Left ventricle myocardium inferior (tissue), 1 donor: ENCODE measurements at regions not wholly inside any gene's neighbourhood (a gene's known extent, or its start where the extent isn't known, plus 50 kb on each side); places are given as distances from the start of the nearest gene placed in this dataset.
"Not testable (repeated sequence)": the region's sequence is repeated elsewhere in the genome, so short reads cannot be mapped to it uniquely, and the experiment has no call there.

Source experiments
- DNase-seq: peaks from one replicate; pipeline ENCODE4 v3.0.0-alpha.2; 2020
- H3K27ac ChIP-seq: fragments of 200-600 bp; replicated peaks from 2 replicates; pipeline ENCODE4 v1.8.0; 2021
- H3K27me3 ChIP-seq: fragments of 200-600 bp; 2 replicates; pipeline ENCODE4 v1.8.0; 2021; ENCODE audit warnings: low read depth
- H3K36me3 ChIP-seq: fragments of 200-600 bp; 2 replicates; pipeline ENCODE4 v1.8.0; 2021
- H3K4me1 ChIP-seq: fragments of 200-600 bp; 2 replicates; pipeline ENCODE4 v1.8.0; 2021
- H3K4me3 ChIP-seq: fragments of 200-600 bp; 2 replicates; pipeline ENCODE4 v1.8.0; 2021; ENCODE audit warnings: mild to moderate bottlenecking, moderate library complexity
- H3K9me3 ChIP-seq: fragments of 200-600 bp; replicated peaks from 2 replicates; pipeline ENCODE4 v1.8.0; 2021
- intact Hi-C: fragments of 100-400 bp; cut with micrococcal nuclease; formaldehyde crosslinking; loops from one replicate; pipeline ENCODE4 v1.11.0; 2022
- TF ChIP-seq, protein P1 (sequence below): fragments of 200-600 bp; IDR thresholded peaks from 2 replicates; pipeline ENCODE4 v1.8.0; 2021; ENCODE audit warnings: antibody characterized with exemption, mild to moderate bottlenecking, borderline replicate concordance
- donor health status: DM: no; HTN: yes; CAD: no; lungs with severe emphysema.

- H3K4me1 ChIP-seq: no peaks in the 10 kb centered on the region
- no peaks in the 10 kb centered on the region for H3K36me3 ChIP-seq
- no peaks in the 10 kb centered on the region for H3K9me3 ChIP-seq
- no peaks in the 10 kb centered on the region for H3K27me3 ChIP-seq
- TF ChIP-seq, protein P1, sequence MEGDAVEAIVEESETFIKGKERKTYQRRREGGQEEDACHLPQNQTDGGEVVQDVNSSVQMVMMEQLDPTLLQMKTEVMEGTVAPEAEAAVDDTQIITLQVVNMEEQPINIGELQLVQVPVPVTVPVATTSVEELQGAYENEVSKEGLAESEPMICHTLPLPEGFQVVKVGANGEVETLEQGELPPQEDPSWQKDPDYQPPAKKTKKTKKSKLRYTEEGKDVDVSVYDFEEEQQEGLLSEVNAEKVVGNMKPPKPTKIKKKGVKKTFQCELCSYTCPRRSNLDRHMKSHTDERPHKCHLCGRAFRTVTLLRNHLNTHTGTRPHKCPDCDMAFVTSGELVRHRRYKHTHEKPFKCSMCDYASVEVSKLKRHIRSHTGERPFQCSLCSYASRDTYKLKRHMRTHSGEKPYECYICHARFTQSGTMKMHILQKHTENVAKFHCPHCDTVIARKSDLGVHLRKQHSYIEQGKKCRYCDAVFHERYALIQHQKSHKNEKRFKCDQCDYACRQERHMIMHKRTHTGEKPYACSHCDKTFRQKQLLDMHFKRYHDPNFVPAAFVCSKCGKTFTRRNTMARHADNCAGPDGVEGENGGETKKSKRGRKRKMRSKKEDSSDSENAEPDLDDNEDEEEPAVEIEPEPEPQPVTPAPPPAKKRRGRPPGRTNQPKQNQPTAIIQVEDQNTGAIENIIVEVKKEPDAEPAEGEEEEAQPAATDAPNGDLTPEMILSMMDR: no peak
- no peak for DNase-seq
- no peak overlapping the region for H3K4me3 ChIP-seq
- intact Hi-C loops: no loop called here
- no peak overlapping the region for H3K27ac ChIP-seq
Measured at GRCh38 chr4:79247695-79248394, 78.0 kb downstream of the NAA11 start.

DNA sequence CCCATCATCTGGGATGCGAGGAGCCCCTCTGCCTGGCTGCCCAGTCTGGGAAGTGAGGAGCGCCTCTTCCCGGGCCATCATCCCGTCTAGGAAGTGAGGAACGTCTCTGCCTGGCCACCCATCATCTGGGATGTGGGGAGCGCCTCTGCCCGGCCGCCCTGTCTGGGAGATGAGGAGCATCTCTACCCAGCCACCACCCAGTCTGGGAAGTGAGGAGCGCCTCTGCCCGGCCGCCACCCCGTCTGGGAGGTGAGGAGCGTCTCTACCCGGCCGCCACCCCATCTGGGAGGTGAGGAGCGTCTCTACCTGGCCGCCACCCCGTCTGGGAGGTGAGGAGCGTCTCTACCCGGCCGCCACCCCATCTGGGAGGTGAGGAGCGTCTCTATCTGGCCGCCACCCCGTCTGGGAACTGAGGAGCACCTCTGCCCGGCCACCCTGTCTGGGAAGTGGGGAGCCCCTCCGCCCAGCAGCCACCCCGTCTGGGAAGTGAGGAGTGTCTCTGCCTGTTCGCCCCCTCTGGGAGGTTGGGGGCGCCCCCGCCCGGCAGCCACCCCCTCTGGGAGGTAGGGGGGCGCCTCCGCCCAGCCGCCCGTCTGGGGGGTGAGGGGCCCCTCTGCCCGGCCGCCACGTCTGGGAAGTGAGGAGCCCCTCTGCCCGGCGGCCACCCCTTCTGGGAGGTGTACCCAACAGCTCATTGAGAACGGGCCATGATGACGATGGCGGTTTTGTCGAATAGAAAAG, 80.5 kb downstream of the NAA11 start:
- H3K27me3 ChIP-seq, H3K27ac ChIP-seq, intact Hi-C loops, H3K36me3 ChIP-seq, H3K4me3 ChIP-seq, DNase-seq, H3K4me1 ChIP-seq, H3K9me3 ChIP-seq: not testable (repeated sequence)

GRCh38 chr4:79241846-79242245, 84.0 kb downstream of the NAA11 start:
- H3K4me3 ChIP-seq: no peak overlapping the region
- no peaks in the 10 kb centered on the region for H3K27me3 ChIP-seq
- intact Hi-C loops: no loop called here
- H3K36me3 ChIP-seq: no peaks in the 10 kb centered on the region
- H3K9me3 ChIP-seq: no peaks in the 10 kb centered on the region
- TF ChIP-seq, protein P1: no peak
- H3K4me1 ChIP-seq: no peaks in the 10 kb centered on the region
- H3K27ac ChIP-seq: no peak overlapping the region
- DNase-seq: no peak

GRCh38 chr4:79237851-79238250, 88.0 kb downstream of the NAA11 start:
- H3K4me3 ChIP-seq: no peak overlapping the region
- H3K9me3 ChIP-seq: no peaks in the 10 kb centered on the region
- no peaks in the 10 kb centered on the region for H3K36me3 ChIP-seq
- no peak overlapping the region for H3K27ac ChIP-seq
- TF ChIP-seq, protein P1: no peak
- no peaks in the 10 kb centered on the region for H3K4me1 ChIP-seq
- H3K27me3 ChIP-seq: no peaks in the 10 kb centered on the region
- no peak for DNase-seq
- intact Hi-C loops: no loop called here

DNA sequence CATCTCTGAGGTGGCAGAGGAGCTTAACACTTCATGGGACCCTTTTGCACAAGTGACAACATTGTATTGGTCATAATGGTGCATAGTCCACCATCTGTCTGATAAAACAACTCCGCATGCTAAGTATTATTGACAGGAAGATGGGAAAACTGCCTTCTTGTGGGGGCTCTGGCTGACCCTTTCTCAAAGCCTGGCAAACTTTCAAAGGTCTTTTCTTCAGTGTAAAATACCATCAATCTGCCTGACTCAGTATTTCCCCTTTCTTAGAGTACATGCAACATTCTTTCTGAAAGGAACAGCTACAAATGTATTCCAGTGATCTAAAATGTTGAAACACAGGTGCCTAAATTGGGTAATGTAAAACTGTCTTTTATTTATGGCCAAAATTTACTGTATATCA, 89.1 kb downstream of the NAA11 start:
- intact Hi-C loops: no loop called here
- no peak overlapping the region for H3K4me3 ChIP-seq
- H3K36me3 ChIP-seq: no peaks in the 10 kb centered on the region
- H3K27ac ChIP-seq: no peak overlapping the region
- H3K9me3 ChIP-seq: no peaks in the 10 kb centered on the region
- no peaks in the 10 kb centered on the region for H3K4me1 ChIP-seq
- TF ChIP-seq, protein P1: no peak
- no peaks in the 10 kb centered on the region for H3K27me3 ChIP-seq
- DNase-seq: no peak

DNA sequence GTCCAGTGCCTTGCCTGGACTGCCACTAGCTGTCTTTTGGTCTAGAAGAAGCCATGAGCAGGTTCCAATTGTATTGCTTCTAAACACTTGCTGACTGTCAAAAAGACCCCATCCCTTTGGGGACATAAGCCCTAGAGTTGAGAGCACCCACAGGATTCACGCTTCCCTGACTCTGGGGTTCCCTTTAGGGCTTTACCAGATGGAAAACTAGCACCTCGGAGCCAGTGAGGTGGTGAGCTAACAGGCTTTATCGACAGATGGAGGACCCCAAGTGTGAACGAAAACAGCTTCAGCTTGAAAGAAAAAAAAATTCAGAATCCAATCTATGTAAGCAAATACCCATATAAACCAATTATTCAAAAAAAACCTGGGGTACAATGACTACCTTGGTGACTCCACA, 90.8 kb downstream of the NAA11 start:
- TF ChIP-seq, protein P1: no peak
- H3K9me3 ChIP-seq: no peaks in the 10 kb centered on the region
- H3K4me3 ChIP-seq: no peak overlapping the region
- no peaks in the 10 kb centered on the region for H3K27me3 ChIP-seq
- DNase-seq: no peak
- H3K4me1 ChIP-seq: no peaks in the 10 kb centered on the region
- intact Hi-C loops: no loop called here
- no peaks in the 10 kb centered on the region for H3K36me3 ChIP-seq
- H3K27ac ChIP-seq: no peak overlapping the region
